GM21447 (cell line): ENCODE measurements at regions not wholly inside any gene's neighbourhood (a gene's known extent, or its start where the extent isn't known, plus 50 kb on each side); places are given as distances from the start of the nearest gene placed in this dataset.
"Not testable (repeated sequence)": the region's sequence is repeated elsewhere in the genome, so short reads cannot be mapped to it uniquely, and the experiment has no call there.

ENCODE experiments used
- ATAC-seq: cut with Tn5 transposase; IDR thresholded peaks from one replicate; pipeline ENCODE4 v1.9.1; 2021; ENCODE audit not compliant: unreplicated experiment

DNA sequence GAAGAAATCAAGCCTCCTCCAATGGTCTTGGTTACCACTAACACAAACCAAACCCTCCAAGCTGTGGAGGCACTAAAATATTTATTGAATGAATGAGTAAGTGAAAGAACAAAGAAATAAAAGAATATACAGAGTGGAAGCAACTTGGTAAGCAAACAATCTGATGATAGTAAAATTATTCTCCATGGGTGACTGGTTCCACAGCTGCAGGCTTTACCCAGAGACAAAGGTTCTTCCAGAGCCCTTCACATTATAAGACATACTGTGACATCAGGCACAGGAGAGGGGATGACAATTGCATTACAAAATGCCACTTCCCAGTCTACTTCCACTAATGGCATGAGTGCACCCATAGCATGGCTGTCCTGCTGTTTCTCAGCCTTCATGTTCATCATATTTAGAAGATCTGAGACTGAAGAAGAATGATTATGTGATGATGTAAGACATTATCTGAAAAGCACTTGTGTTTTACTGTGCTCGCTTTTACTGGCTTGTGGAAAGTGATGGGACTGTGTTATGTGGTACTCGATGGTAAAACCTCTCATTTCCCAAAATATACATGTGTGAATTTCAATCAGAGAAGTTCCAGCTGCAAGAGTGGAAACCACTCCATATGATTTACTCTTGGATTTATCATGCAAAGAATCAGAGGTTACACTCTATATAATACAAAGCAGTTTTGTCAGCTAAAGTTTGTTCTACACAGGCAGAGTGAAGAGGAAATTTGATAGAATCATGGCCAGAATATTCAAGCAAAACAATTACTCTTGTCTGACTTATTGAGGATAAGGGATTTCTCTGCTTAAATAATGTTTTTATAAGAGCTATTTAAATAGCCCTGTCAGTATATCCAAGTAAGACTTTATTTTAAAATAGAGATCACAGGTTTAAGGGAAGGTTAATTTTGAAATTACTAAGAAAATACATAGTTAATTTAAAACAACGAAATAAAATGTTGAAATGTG is 220.2 kb upstream of the NBEA start:
- ATAC-seq, result no peak

GRCh38 chr13:34722922-34723321 is 219.1 kb upstream of the NBEA start:
- no peak for ATAC-seq

GRCh38 chr13:34730961-34731360 is 211.1 kb upstream of the NBEA start:
- no peak for ATAC-seq

DNA sequence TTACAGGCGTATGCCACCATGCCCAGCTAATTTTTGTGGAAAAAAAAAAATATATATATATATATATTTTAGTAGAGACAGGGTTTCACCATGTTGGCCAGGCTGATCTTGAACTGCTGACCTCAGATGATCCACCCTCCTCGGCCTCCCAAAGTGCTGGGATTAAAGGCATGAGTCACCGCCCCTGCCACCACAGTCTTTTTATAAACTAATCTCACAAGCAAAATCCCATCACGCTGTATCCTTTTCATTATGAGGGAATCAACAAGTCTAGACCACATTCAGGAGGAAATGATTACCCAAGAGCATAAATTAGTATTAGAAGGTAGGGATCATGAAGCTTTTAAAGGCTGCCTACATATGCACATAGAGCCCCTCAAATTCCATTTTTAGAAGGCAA is 210.6 kb upstream of the NBEA start:
- ATAC-seq, result no peak

DNA sequence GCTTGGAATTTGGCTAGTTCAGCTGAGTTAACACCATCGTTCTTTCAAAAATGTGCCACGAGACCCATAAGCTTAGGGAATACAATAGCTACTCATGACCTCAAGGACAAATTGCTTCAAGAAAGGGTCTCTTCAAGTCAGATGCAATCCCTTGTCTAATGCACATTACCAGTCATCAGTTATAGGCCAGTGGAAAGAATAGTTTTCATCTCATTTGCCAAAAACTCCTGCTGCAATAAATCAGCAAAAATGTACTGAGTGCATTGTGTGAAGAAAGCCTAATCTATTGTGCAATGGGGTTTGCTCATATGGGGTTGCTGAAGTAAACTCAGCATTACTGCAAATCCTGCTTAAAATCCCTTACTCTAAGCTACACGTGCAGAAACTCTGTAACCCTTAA is 208.3 kb upstream of the NBEA start:
- ATAC-seq, result no peak

DNA sequence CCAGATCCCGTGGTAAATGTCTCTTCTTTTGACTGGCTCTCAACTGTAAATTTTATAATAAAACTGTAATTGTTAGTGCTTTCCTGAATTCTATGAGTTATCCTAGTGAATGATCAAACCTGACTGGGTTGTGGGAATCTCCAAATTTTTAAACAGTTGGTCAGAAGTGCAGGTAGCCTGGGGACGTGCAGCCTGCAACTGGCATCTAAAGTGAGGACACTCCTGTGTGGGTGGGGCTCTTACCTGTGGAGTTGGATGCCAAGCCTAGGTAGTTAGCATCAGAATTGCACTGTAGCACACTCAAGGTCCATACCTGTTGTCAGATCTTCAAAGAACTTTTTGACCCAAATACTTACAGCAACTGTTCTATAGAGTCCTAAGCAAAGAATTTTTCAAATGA is 207.1 kb upstream of the NBEA start:
- ATAC-seq, result no peak

- no peak for ATAC-seq
Observed at GRCh38 chr13:34738254-34738992, 203.6 kb upstream of the NBEA start.

DNA sequence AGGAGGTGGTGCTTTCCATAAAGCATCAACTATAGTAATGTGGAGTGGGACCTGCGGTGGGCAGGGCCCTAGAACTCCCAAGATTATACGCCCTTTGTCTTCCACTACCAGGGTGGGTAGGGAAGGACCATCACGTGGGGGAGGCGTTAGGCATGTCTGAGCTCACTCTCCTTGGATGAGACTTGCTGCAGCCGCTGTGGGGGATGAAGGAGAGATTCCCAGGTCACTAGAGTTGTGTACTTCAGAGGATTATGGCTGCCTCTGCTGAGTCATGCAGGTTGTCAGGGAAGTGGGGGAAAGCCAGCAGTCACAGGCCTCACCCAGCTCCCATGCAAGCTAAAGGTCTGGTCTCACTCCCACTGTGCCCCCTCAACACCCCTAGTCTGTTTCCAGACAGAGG is 195.0 kb upstream of the NBEA start:
- ATAC-seq, result not testable (repeated sequence)

DNA sequence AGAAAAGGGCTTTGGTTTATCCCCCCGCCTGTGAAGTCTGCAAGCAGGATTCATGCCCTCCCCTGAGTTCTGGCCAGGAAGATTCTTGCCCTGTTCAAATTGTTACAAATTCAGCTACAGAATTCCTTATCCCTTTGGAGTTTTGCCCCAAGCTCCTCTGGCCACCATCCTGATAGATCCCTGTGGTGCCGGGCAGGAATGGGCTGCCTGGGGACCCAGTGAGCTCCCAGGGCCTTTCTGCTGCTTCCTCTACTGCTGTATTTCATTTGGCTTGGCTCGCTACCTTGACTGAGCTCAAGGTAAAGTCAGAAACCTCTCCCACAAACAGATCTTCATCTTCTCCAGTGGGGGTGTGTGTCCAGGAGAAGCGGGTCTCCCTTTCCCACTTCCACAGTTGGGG is 194.6 kb upstream of the NBEA start:
- ATAC-seq, result no peak

- peak; percentile 48 for ATAC-seq
Observed at GRCh38 chr13:34748073-34748472, 194.0 kb upstream of the NBEA start.

DNA sequence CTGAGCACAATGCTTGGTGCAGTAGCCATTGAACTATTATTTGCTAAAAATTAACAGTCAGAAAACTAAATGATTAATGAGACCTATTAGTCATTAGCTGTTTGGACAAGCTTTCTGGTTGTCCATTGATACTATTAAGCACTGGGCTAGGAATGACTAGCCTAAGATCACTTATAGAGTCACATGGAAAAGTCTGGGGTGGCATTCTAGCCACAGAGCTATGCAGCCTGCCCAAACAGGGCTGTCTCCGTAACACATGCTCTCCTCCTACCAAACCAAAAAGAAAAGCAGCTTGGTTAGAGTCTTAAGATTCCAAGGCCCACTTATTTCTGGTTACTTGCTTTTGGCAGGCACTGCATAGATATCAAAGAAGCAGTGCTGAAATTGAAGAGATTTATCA is 193.5 kb upstream of the NBEA start:
- no peak for ATAC-seq

GRCh38 chr13:34749046-34749445 is 193.0 kb upstream of the NBEA start:
- ATAC-seq, result no peak

GRCh38 chr13:34750078-34750931 is 191.8 kb upstream of the NBEA start:
- ATAC-seq, result peak; percentile 72

- ATAC-seq, result no peak
Observed at GRCh38 chr13:34751044-34751443, 191.0 kb upstream of the NBEA start.

GRCh38 chr13:34751492-34751891 is 190.6 kb upstream of the NBEA start:
- ATAC-seq, result no peak

DNA sequence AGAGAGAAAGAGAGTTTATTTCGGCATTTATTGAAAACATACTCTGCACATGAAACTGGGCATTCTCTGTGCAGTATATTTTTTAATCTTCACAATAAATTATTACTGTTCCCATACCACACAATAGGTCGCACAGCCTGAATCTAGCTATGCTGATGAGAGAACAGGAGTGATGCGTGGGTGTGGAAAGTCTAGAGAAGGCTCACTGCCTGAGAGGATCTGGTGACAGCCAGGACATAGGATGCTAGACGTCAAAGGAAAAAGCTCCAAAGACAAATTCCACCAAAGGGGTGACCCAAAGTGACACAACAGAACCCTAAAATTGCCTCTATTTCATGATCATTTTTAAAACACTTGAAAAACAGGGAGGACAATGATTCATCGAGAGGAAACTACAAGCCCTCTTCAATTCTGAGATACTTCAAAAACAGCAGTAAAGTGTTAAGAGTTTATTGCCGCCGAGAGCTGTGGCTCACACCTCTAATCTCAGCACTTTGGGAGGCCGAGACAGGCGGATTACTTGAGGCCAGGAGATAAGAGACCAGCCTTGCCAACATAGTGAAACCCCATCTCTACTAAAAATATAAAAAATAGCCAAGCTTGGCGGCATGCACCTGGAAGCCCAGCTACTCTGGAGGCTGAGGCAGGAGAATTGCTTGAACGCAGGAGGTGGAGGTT is 189.6 kb upstream of the NBEA start:
- ATAC-seq, result no peak

GRCh38 chr13:34756136-34756535 is 185.9 kb upstream of the NBEA start:
- ATAC-seq, result no peak

GRCh38 chr13:34756572-34756971 is 185.5 kb upstream of the NBEA start:
- no peak for ATAC-seq

DNA sequence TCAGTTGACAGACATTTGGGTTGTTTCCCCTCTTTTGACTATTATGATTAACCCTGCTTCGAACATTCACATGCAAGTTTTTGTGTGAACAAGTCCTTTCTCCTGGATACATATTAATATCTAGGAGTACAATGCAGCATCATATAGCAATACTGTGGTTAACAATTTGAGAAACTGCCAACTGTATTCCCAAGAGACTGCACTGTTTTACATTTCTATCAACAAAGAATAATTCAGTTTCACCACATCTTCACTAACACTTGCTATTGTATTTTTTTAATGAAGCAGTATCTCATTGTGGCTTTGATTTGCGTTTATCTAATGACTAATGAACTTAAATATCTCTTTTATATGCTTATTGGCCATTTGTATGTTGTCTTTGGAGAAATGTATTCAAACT is 184.6 kb upstream of the NBEA start:
- no peak for ATAC-seq

- no peak for ATAC-seq
Observed at GRCh38 chr13:34758628-34759027, 183.4 kb upstream of the NBEA start.

- ATAC-seq, result no peak
Observed at GRCh38 chr13:34762312-34762711, 179.8 kb upstream of the NBEA start.
